ENCODE measurements at regions not wholly inside any gene's neighbourhood (a gene's known extent, or its start where the extent isn't known, plus 50 kb on each side); places are given as distances from the start of the nearest gene placed in this dataset.

- Histone ChIP-seq H4K20me1 (ENCODE audit: insufficient read depth) (no peaks in the 10 kb centered on the region), H3K27me3 (ENCODE audit: insufficient read depth, low read depth) (no peaks in the 10 kb centered on the region), H3K4me2 (no peak overlapping the region), H3K4me1 (ENCODE audit: low read depth, poor library complexity, severe bottlenecking) (peaks cover 8% of the 10 kb centered on the region), H3K27ac (no peak overlapping the region), H3K79me2 (ENCODE audit: insufficient read depth, low read depth) (no peaks in the 10 kb centered on the region), H2AFZ (ENCODE audit: low read depth) (no peak overlapping the region), H3K36me3 (ENCODE audit: insufficient read depth) (no peaks in the 10 kb centered on the region), H3K4me3 (IDR thresholded peaks at IDR 0.05; ENCODE audit: insufficient read depth, low read depth, low read length) (no peak overlapping the region), H3K9ac (no peak overlapping the region)
- TF ChIP-seq CTCF (conservative IDR thresholded peaks at IDR 0.05; ENCODE audit: low read depth, low read length) = no peak
Measured at GRCh38 chr2:105592288-105592687, 152.4 kb upstream of the NCK2 start.

- Histone ChIP-seq H4K20me1 (ENCODE audit: insufficient read depth) (no peaks in the 10 kb centered on the region), H3K4me2 (no peak overlapping the region), H2AFZ (ENCODE audit: low read depth) (no peak overlapping the region), H3K36me3 (ENCODE audit: insufficient read depth) (no peaks in the 10 kb centered on the region), H3K79me2 (ENCODE audit: insufficient read depth, low read depth) (no peaks in the 10 kb centered on the region), H3K27me3 (ENCODE audit: insufficient read depth, low read depth) (no peaks in the 10 kb centered on the region), H3K4me1 (ENCODE audit: low read depth, poor library complexity, severe bottlenecking) (no peaks in the 10 kb centered on the region), H3K27ac (no peak overlapping the region), H3K9ac (no peak overlapping the region), H3K4me3 (IDR thresholded peaks at IDR 0.05; ENCODE audit: insufficient read depth, low read depth, low read length) (no peak overlapping the region)
- TF ChIP-seq CTCF (conservative IDR thresholded peaks at IDR 0.05; ENCODE audit: low read depth, low read length) = no peak
Measured at GRCh38 chr2:105590780-105591660, 153.7 kb upstream of the NCK2 start.

- Histone ChIP-seq H3K9ac (no peak overlapping the region), H3K27ac (no peak overlapping the region), H3K27me3 (ENCODE audit: insufficient read depth, low read depth) (no peaks in the 10 kb centered on the region), H4K20me1 (ENCODE audit: insufficient read depth) (no peaks in the 10 kb centered on the region), H2AFZ (ENCODE audit: low read depth) (no peak overlapping the region), H3K4me3 (IDR thresholded peaks at IDR 0.05; ENCODE audit: insufficient read depth, low read depth, low read length) (no peak overlapping the region), H3K4me1 (ENCODE audit: low read depth, poor library complexity, severe bottlenecking) (no peaks in the 10 kb centered on the region), H3K79me2 (ENCODE audit: insufficient read depth, low read depth) (no peaks in the 10 kb centered on the region), H3K4me2 (no peak overlapping the region), H3K36me3 (ENCODE audit: insufficient read depth) (no peaks in the 10 kb centered on the region)
- no peak for TF ChIP-seq CTCF (conservative IDR thresholded peaks at IDR 0.05; ENCODE audit: low read depth, low read length)
Measured at GRCh38 chr2:105588581-105588980, 156.1 kb upstream of the NCK2 start.

GRCh38 chr2:105587637-105588036 lies 157.1 kb upstream of the NCK2 start:
- Histone ChIP-seq H3K79me2 (ENCODE audit: insufficient read depth, low read depth) (no peaks in the 10 kb centered on the region), H3K4me2 (no peak overlapping the region), H3K4me1 (ENCODE audit: low read depth, poor library complexity, severe bottlenecking) (no peaks in the 10 kb centered on the region), H3K9ac (no peak overlapping the region), H3K27me3 (ENCODE audit: insufficient read depth, low read depth) (no peaks in the 10 kb centered on the region), H4K20me1 (ENCODE audit: insufficient read depth) (no peaks in the 10 kb centered on the region), H2AFZ (ENCODE audit: low read depth) (no peak overlapping the region), H3K4me3 (IDR thresholded peaks at IDR 0.05; ENCODE audit: insufficient read depth, low read depth, low read length) (no peak overlapping the region), H3K27ac (no peak overlapping the region), H3K36me3 (ENCODE audit: insufficient read depth) (no peaks in the 10 kb centered on the region)
- no peak for TF ChIP-seq CTCF (conservative IDR thresholded peaks at IDR 0.05; ENCODE audit: low read depth, low read length)
